Hepatic stellate cell (primary cell): ENCODE measurements at regions not wholly inside any gene's neighbourhood (a gene's known extent, or its start where the extent isn't known, plus 50 kb on each side); places are given as distances from the start of the nearest gene placed in this dataset.
"Not testable (repeated sequence)": the region's sequence is repeated elsewhere in the genome, so short reads cannot be mapped to it uniquely, and the experiment has no call there.

Experiments used
- DNase-seq: peaks from one replicate; pipeline ENCODE4 v3.0.0; 2011; ENCODE audit warnings: low spot score

GRCh38 chr4:162943263-162943662, 223.4 kb downstream of the NAF1 start:
- no peak for DNase-seq

GRCh38 chr4:162938738-162939485, 227.8 kb downstream of the NAF1 start:
- DNase-seq: no peak

- no peak for DNase-seq
These were observed 231.5 kb downstream of the NAF1 start for GRCh38 chr4:162935214-162935613.

- DNase-seq: no peak
These were observed 235.4 kb downstream of the NAF1 start for GRCh38 chr4:162931286-162931685.

GRCh38 chr4:162921178-162921785, 245.4 kb downstream of the NAF1 start:
- no peak for DNase-seq

- no peak for DNase-seq
These were observed 246.0 kb downstream of the NAF1 start for GRCh38 chr4:162920649-162921048.

GRCh38 chr4:162912482-162912881, 254.2 kb downstream of the NAF1 start:
- no peak for DNase-seq

GRCh38 chr4:162911349-162911748, 255.3 kb downstream of the NAF1 start:
- DNase-seq: no peak

- DNase-seq: no peak
These were observed 256.7 kb downstream of the NAF1 start for GRCh38 chr4:162909952-162910351.

GRCh38 chr4:162894387-162894786, 272.3 kb downstream of the NAF1 start:
- no peak for DNase-seq

- DNase-seq: no peak
These were observed 274.6 kb downstream of the NAF1 start for GRCh38 chr4:162891788-162892707.

- DNase-seq: no peak
These were observed 288.6 kb downstream of the NAF1 start for GRCh38 chr4:162878096-162878495.

- no peak for DNase-seq
These were observed 291.9 kb downstream of the NAF1 start for GRCh38 chr4:162874748-162875147.

- DNase-seq: no peak
These were observed 294.7 kb downstream of the NAF1 start for GRCh38 chr4:162871990-162872389.

GRCh38 chr4:162869157-162869556, 297.5 kb downstream of the NAF1 start:
- DNase-seq: no peak

- DNase-seq: no peak
These were observed 300.1 kb downstream of the NAF1 start for GRCh38 chr4:162866565-162866964.

- no peak for DNase-seq
These were observed 301.6 kb downstream of the NAF1 start for GRCh38 chr4:162865102-162865501.

- no peak for DNase-seq
These were observed 312.9 kb downstream of the NAF1 start for GRCh38 chr4:162853788-162854187.

- DNase-seq: no peak
These were observed 314.0 kb downstream of the NAF1 start for GRCh38 chr4:162852642-162853041.

GRCh38 chr4:162851241-162851758, 315.4 kb downstream of the NAF1 start:
- not testable (repeated sequence) for DNase-seq

GRCh38 chr4:162849937-162850336, 316.8 kb downstream of the NAF1 start:
- no peak for DNase-seq

GRCh38 chr4:162847945-162848549, 318.6 kb downstream of the NAF1 start:
- no peak for DNase-seq
